ENCODE measurements at regions not wholly inside any gene's neighbourhood (a gene's known extent, or its start where the extent isn't known, plus 50 kb on each side); places are given as distances from the start of the nearest gene placed in this dataset.

GRCh38 chr5:97967292-97967691 lies 784.2 kb upstream of the RIOK2 start:
- no peaks in the 10 kb centered on the region for H3K36me3 Mint-ChIP-seq (ENCODE audit: low read depth, unreplicated experiment)
- DNase-seq (ENCODE audit: low spot score), result no peak
- no peak for TF ChIP-seq CTCF (IDR thresholded peaks at IDR 0.05; ENCODE audit: unreplicated experiment)
- no peak overlapping the region for H3K4me3 Mint-ChIP-seq (ENCODE audit: unreplicated experiment)
- no peak overlapping the region for H3K27ac Mint-ChIP-seq (ENCODE audit: unreplicated experiment)
- H3K9me3 Mint-ChIP-seq (ENCODE audit: unreplicated experiment), result no peaks in the 10 kb centered on the region
- H3K27me3 Mint-ChIP-seq (ENCODE audit: unreplicated experiment), result no peaks in the 10 kb centered on the region
- H3K4me1 Mint-ChIP-seq (ENCODE audit: unreplicated experiment), result no peaks in the 10 kb centered on the region

GRCh38 chr5:97968346-97968745 lies 785.3 kb upstream of the RIOK2 start:
- no peak overlapping the region for H3K27ac Mint-ChIP-seq (ENCODE audit: unreplicated experiment)
- no peak for DNase-seq (ENCODE audit: low spot score)
- no peaks in the 10 kb centered on the region for H3K4me1 Mint-ChIP-seq (ENCODE audit: unreplicated experiment)
- H3K36me3 Mint-ChIP-seq (ENCODE audit: low read depth, unreplicated experiment), result no peaks in the 10 kb centered on the region
- H3K4me3 Mint-ChIP-seq (ENCODE audit: unreplicated experiment), result no peak overlapping the region
- TF ChIP-seq CTCF (IDR thresholded peaks at IDR 0.05; ENCODE audit: unreplicated experiment), result no peak
- no peaks in the 10 kb centered on the region for H3K27me3 Mint-ChIP-seq (ENCODE audit: unreplicated experiment)
- H3K9me3 Mint-ChIP-seq (ENCODE audit: unreplicated experiment), result no peaks in the 10 kb centered on the region

- no peak for DNase-seq (ENCODE audit: low spot score)
- Mint-ChIP-seq H3K9me3 (ENCODE audit: unreplicated experiment) (no peaks in the 10 kb centered on the region), H3K27ac (ENCODE audit: unreplicated experiment) (no peak overlapping the region), H3K4me3 (ENCODE audit: unreplicated experiment) (no peak overlapping the region), H3K36me3 (ENCODE audit: low read depth, unreplicated experiment) (no peaks in the 10 kb centered on the region), H3K27me3 (ENCODE audit: unreplicated experiment) (no peaks in the 10 kb centered on the region), H3K4me1 (ENCODE audit: unreplicated experiment) (no peaks in the 10 kb centered on the region)
- TF ChIP-seq CTCF (IDR thresholded peaks at IDR 0.05; ENCODE audit: unreplicated experiment), result no peak
These were observed 793.7 kb upstream of the RGMB start for GRCh38 chr5:97979740-97980139.

GRCh38 chr5:97980291-97980690 lies 793.2 kb upstream of the RGMB start:
- no peak for TF ChIP-seq CTCF (IDR thresholded peaks at IDR 0.05; ENCODE audit: unreplicated experiment)
- no peaks in the 10 kb centered on the region for H3K27me3 Mint-ChIP-seq (ENCODE audit: unreplicated experiment)
- no peak overlapping the region for H3K4me3 Mint-ChIP-seq (ENCODE audit: unreplicated experiment)
- DNase-seq (ENCODE audit: low spot score), result no peak
- no peaks in the 10 kb centered on the region for H3K36me3 Mint-ChIP-seq (ENCODE audit: low read depth, unreplicated experiment)
- no peaks in the 10 kb centered on the region for H3K9me3 Mint-ChIP-seq (ENCODE audit: unreplicated experiment)
- H3K27ac Mint-ChIP-seq (ENCODE audit: unreplicated experiment), result no peak overlapping the region
- no peaks in the 10 kb centered on the region for H3K4me1 Mint-ChIP-seq (ENCODE audit: unreplicated experiment)

- TF ChIP-seq CTCF (IDR thresholded peaks at IDR 0.05; ENCODE audit: unreplicated experiment), result no peak
- Mint-ChIP-seq H3K36me3 (ENCODE audit: low read depth, unreplicated experiment) (no peaks in the 10 kb centered on the region), H3K4me1 (ENCODE audit: unreplicated experiment) (no peaks in the 10 kb centered on the region), H3K4me3 (ENCODE audit: unreplicated experiment) (no peak overlapping the region), H3K27me3 (ENCODE audit: unreplicated experiment) (no peaks in the 10 kb centered on the region), H3K9me3 (ENCODE audit: unreplicated experiment) (no peaks in the 10 kb centered on the region), H3K27ac (ENCODE audit: unreplicated experiment) (no peak overlapping the region)
- no peak for DNase-seq (ENCODE audit: low spot score)
These were observed 787.4 kb upstream of the RGMB start for GRCh38 chr5:97986069-97986468.

All from endothelial cell (in vitro differentiated cells).